ENCODE measurements at regions not wholly inside any gene's neighbourhood (a gene's known extent, or its start where the extent isn't known, plus 50 kb on each side); places are given as distances from the start of the nearest gene placed in this dataset.

DNA sequence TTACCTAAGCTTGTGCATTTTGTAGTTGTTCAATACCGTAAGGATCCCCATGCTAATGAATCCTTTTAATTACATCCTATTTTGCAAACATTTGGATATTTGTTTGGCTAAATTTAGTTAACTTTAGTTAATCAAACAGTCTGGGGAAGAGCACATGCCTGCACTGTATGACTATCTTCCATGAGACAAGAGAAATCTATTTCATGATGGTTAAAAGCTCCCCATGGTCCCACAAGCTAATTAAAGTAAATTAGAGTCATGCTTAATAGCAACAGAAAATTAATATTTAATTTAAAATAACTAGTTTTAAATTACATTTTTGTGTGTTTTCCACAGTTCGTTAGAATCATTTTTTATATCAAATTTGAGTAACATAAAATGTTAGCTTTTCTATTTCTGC, 95.4 kb upstream of the S1PR1 start:
- Mint-ChIP-seq H3K4me3 (no peak overlapping the region), H3K9me3 (no peaks in the 10 kb centered on the region), H3K27ac (no peak overlapping the region), H3K27me3 (ENCODE audit: low read depth in 2 of 2) (peaks cover 0 to 2% of the 10 kb centered on the region in 2 donors), H3K4me1 (peaks cover 20 to 28% of the 10 kb centered on the region in 2 donors), H3K36me3 (no peaks in the 10 kb centered on the region)
- no peak for DNase-seq
- Histone ChIP-seq H3K36me3 (ENCODE audit: control insufficient read depth, insufficient read depth, low read length) (no peaks in the 10 kb centered on the region), H3K4me1 (ENCODE audit: control insufficient read depth, insufficient read depth, low read length) (peaks cover under 1% of the 10 kb centered on the region), H3K27me3 (ENCODE audit: control insufficient read depth, insufficient read depth, low read length) (no peaks in the 10 kb centered on the region), H3K27ac (ENCODE audit: low read length) (no peak overlapping the region), H3K9me3 (ENCODE audit: control insufficient read depth, insufficient read depth, low read length) (no peaks in the 10 kb centered on the region), H3K4me3 (ENCODE audit: low read length) (no peak overlapping the region)
- ATAC-seq, result no peak
- WGBS (ENCODE audit: insufficient coverage), result no CpG with 5 or more reads among the region's 2 CpGs
- no peak for TF ChIP-seq CTCF (IDR thresholded peaks at IDR 0.05)
- intact Hi-C loops (cut with micrococcal nuclease), result no loop called here

DNA sequence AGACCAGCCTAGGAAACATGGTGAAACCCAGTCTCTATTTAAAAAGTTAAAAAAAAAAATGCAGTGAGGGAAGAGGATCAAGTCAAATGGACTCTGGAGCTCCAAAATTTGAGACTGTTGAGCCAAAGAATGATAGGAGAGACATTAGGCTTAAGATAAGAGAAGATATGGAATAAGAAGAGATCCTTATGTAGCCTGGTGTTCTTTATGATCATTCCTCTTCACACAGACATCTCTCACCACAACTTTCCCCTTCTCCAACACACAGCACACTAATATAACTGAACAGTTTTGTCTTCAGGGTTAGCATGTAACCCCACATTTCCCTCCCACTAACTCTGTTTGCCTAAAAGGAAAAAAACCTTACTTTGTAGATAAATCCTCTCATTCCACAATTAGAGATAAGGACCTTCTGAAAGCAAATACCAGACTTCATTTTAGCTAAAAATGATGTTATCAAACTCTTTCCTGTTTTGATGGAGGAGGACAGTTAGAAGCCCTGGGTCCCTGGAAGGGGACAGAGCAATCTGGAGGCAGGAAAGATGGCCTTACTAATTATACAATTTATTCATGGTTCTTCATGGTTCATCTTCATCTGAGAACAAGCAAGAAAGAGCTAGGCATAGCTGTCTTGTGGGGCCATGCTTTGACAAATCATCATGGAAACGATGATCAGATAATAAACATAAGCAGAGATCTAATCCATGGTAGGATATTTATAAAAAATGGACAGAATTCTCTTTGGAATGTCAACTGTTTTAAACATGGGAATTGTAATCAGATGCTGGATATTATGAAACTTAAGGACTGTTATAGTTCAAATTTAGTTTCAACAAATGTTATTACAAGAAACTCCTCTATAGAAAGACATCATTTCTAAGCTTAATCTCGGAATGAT, 96.7 kb upstream of the S1PR1 start:
- Mint-ChIP-seq H3K27ac (no peak overlapping the region), H3K27me3 (ENCODE audit: low read depth in 2 of 2) (peaks cover 0 to 2% of the 10 kb centered on the region in 2 donors), H3K4me1 (peaks cover 27 to 36% of the 10 kb centered on the region in 2 donors), H3K36me3 (no peaks in the 10 kb centered on the region), H3K4me3 (no peak overlapping the region), H3K9me3 (no peaks in the 10 kb centered on the region)
- intact Hi-C loops (cut with micrococcal nuclease), result loop anchor here (5.0 to 10.0 kb wide), 2 partner anchors 142 to 195 kb away; no protein-coding TSS in a partner anchor
- Histone ChIP-seq H3K36me3 (ENCODE audit: control insufficient read depth, insufficient read depth, low read length) (no peaks in the 10 kb centered on the region), H3K4me1 (ENCODE audit: control insufficient read depth, insufficient read depth, low read length) (peaks cover 4% of the 10 kb centered on the region), H3K27ac (ENCODE audit: low read length) (no peak overlapping the region), H3K4me3 (ENCODE audit: low read length) (no peak overlapping the region), H3K9me3 (ENCODE audit: control insufficient read depth, insufficient read depth, low read length) (no peaks in the 10 kb centered on the region), H3K27me3 (ENCODE audit: control insufficient read depth, insufficient read depth, low read length) (no peaks in the 10 kb centered on the region)
- no peak for ATAC-seq
- no peak for TF ChIP-seq CTCF (IDR thresholded peaks at IDR 0.05)
- 88% methylated on average over 1 of the region's 2 CpGs for WGBS (ENCODE audit: insufficient coverage)
- DNase-seq, result no peak

- H3K27me3 ChIP-seq (ENCODE audit: control insufficient read depth, insufficient read depth, low read length), result no peaks in the 10 kb centered on the region
- 95% methylated on average over 1 of the region's 1 CpG for WGBS (ENCODE audit: insufficient coverage)
- H3K27ac ChIP-seq (ENCODE audit: low read length), result no peak overlapping the region
- no peaks in the 10 kb centered on the region for H3K36me3 Mint-ChIP-seq
- ATAC-seq, result no peak
- intact Hi-C loops (cut with micrococcal nuclease), result loop anchor here (5.0 to 10.0 kb wide), 2 partner anchors 143 to 196 kb away; no protein-coding TSS in a partner anchor
- peaks cover 0 to 2% of the 10 kb centered on the region in 2 donors for H3K27me3 Mint-ChIP-seq (ENCODE audit: low read depth in 2 of 2)
- H3K9me3 Mint-ChIP-seq, result no peaks in the 10 kb centered on the region
- no peak overlapping the region for H3K4me3 Mint-ChIP-seq
- H3K27ac Mint-ChIP-seq, result no peak overlapping the region
- H3K4me1 ChIP-seq (ENCODE audit: control insufficient read depth, insufficient read depth, low read length), result peaks cover 6% of the 10 kb centered on the region
- no peaks in the 10 kb centered on the region for H3K36me3 ChIP-seq (ENCODE audit: control insufficient read depth, insufficient read depth, low read length)
- H3K4me3 ChIP-seq (ENCODE audit: low read length), result no peak overlapping the region
- TF ChIP-seq CTCF (IDR thresholded peaks at IDR 0.05), result no peak
- H3K4me1 Mint-ChIP-seq, result peaks cover 37 to 43% of the 10 kb centered on the region in 2 donors
- H3K9me3 ChIP-seq (ENCODE audit: control insufficient read depth, insufficient read depth, low read length), result no peaks in the 10 kb centered on the region
- no peak for DNase-seq
These were observed 97.7 kb upstream of the S1PR1 start for GRCh38 chr1:101139130-101139529.

Data from natural killer cell (primary cell).